ENCODE measurements at regions not wholly inside any gene's neighbourhood (a gene's known extent, or its start where the extent isn't known, plus 50 kb on each side); places are given as distances from the start of the nearest gene placed in this dataset.

DNA sequence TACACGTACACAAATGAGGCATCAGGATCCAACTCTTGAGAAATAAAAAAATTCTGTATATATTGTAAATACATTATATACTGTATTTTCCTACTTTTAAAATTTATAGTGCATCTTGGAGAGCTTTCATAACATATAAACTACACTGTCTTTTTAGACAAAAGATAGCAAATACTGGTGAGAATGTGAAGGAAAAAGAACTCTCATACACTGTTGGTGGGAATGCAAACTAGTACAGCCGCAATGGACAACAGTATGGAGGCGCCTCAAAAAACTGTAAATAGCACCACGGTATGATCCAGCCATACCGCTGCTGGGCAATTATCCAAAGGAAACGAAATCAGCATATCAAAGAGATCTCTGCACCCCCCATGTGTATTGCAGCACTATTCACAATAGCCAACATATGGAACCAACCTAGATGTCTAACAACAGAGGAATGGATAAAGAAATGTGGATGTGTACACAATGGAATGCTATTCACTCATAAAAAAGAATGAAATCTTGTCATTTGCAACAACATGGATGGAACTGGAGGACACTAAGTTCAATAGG is 292.4 kb downstream of the EFNB2 start:
- no peak overlapping the region for H3K27ac ChIP-seq (ENCODE audit: low read depth, low read length, poor library complexity, severe bottlenecking)
- no peaks in the 10 kb centered on the region for H3K79me2 ChIP-seq (ENCODE audit: insufficient read depth, low read depth, low read length)
- H3K36me3 ChIP-seq (ENCODE audit: insufficient read depth, low read length) = no peaks in the 10 kb centered on the region
- H3K4me1 ChIP-seq (ENCODE audit: insufficient read depth, low read length, poor library complexity, severe bottlenecking) = no peaks in the 10 kb centered on the region
- no peak for TF ChIP-seq EZH2phosphoT487 (IDR thresholded peaks at IDR 0.05; ENCODE audit: borderline replicate concordance, low read depth, low read length)
- TF ChIP-seq, protein P1, sequence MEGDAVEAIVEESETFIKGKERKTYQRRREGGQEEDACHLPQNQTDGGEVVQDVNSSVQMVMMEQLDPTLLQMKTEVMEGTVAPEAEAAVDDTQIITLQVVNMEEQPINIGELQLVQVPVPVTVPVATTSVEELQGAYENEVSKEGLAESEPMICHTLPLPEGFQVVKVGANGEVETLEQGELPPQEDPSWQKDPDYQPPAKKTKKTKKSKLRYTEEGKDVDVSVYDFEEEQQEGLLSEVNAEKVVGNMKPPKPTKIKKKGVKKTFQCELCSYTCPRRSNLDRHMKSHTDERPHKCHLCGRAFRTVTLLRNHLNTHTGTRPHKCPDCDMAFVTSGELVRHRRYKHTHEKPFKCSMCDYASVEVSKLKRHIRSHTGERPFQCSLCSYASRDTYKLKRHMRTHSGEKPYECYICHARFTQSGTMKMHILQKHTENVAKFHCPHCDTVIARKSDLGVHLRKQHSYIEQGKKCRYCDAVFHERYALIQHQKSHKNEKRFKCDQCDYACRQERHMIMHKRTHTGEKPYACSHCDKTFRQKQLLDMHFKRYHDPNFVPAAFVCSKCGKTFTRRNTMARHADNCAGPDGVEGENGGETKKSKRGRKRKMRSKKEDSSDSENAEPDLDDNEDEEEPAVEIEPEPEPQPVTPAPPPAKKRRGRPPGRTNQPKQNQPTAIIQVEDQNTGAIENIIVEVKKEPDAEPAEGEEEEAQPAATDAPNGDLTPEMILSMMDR (conservative IDR thresholded peaks at IDR 0.05; ENCODE audit: low read length) = no peak
- POLR2A ChIA-PET = no interaction called here
- H4K20me1 ChIP-seq (ENCODE audit: insufficient read depth, low read length) = no peaks in the 10 kb centered on the region
- intact Hi-C loops (cut with micrococcal nuclease; ENCODE audit: unreplicated experiment) = no loop called here
- CTCF ChIA-PET (ENCODE audit: unreplicated experiment) = no interaction called here
- DNase-seq (ENCODE audit: low spot score) = no peak
- BruUV-seq (replicated peaks) = no TSS peak
- H3K4me2 ChIP-seq (ENCODE audit: low read length) = no peak overlapping the region
- H2AFZ ChIP-seq (ENCODE audit: low read length) = no peak overlapping the region
- H3K4me3 ChIP-seq (ENCODE audit: low read depth, low read length, poor library complexity, severe bottlenecking) = no peak overlapping the region
- no peaks in the 10 kb centered on the region for H3K9me3 ChIP-seq (ENCODE audit: low read length)
- H3K9me2 ChIP-seq (ENCODE audit: insufficient read depth, low read length) = no peaks in the 10 kb centered on the region

DNA sequence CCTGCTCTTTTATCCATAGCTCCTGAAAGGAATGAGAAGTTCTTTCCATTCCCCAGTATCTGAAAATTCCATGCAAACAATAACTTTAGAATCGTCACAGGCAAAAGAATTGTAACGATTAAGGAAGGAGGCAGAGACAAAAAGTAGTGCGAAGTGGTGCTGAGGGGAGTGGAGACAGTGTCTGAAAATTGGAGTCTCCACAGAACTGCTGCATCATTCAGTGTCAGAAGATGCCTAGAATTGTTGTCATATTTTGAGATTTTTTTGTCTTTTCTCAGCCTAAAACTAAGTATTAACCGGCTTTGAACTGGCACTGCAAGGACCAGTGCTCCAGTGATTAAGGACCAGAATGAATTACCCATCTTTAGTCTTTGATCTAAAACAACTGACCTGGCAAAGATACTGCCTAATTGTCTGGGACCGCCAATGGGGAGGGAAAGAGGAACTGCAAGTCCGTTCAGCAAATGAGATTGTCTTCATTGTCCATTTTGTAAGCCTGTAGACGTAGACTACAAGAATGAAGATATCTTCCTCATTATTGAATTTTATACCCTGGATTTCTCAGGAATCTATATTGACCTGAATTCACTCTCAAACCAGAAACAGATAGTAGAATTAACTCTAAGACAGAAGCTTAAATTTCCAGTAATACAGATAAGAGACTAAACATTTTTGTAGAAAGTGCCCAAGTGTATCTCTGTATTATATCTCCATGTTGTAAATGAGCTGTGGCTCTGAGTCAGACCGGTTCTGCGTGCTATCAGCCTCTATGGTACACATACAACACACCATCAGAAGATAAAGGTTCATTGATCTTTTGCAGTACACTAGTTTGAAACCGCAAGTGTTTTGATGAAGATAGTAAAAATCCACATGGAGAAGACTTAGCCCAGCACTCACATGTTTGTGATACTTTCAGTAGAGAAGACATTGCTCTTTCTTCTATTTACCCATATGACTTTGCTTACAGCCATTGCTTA is 293.2 kb downstream of the EFNB2 start:
- Histone ChIP-seq H3K9me2 (ENCODE audit: insufficient read depth, low read length) (no peaks in the 10 kb centered on the region), H3K79me2 (ENCODE audit: insufficient read depth, low read depth, low read length) (no peaks in the 10 kb centered on the region), H3K4me1 (ENCODE audit: insufficient read depth, low read length, poor library complexity, severe bottlenecking) (no peaks in the 10 kb centered on the region), H4K20me1 (ENCODE audit: insufficient read depth, low read length) (no peaks in the 10 kb centered on the region), H3K4me3 (ENCODE audit: low read depth, low read length, poor library complexity, severe bottlenecking) (no peak overlapping the region), H3K27ac (ENCODE audit: low read depth, low read length, poor library complexity, severe bottlenecking) (no peak overlapping the region), H3K4me2 (ENCODE audit: low read length) (no peak overlapping the region), H3K36me3 (ENCODE audit: insufficient read depth, low read length) (no peaks in the 10 kb centered on the region), H3K9me3 (ENCODE audit: low read length) (no peaks in the 10 kb centered on the region), H2AFZ (ENCODE audit: low read length) (no peak overlapping the region)
- intact Hi-C loops (cut with micrococcal nuclease; ENCODE audit: unreplicated experiment) = no loop called here
- CTCF ChIA-PET (ENCODE audit: unreplicated experiment) = no interaction called here
- POLR2A ChIA-PET = no interaction called here
- TF ChIP-seq, protein P1 (conservative IDR thresholded peaks at IDR 0.05; ENCODE audit: low read length) = no peak
- TF ChIP-seq EZH2phosphoT487 (IDR thresholded peaks at IDR 0.05; ENCODE audit: borderline replicate concordance, low read depth, low read length) = no peak
- no TSS peak for BruUV-seq (replicated peaks)
- DNase-seq (ENCODE audit: low spot score) = no peak

GRCh38 chr13:106238690-106239089 is 296.8 kb downstream of the EFNB2 start:
- Histone ChIP-seq H3K27ac (ENCODE audit: low read depth, low read length, poor library complexity, severe bottlenecking) (no peak overlapping the region), H3K4me3 (ENCODE audit: low read depth, low read length, poor library complexity, severe bottlenecking) (no peak overlapping the region), H4K20me1 (ENCODE audit: insufficient read depth, low read length) (no peaks in the 10 kb centered on the region), H3K4me2 (ENCODE audit: low read length) (no peak overlapping the region), H3K36me3 (ENCODE audit: insufficient read depth, low read length) (no peaks in the 10 kb centered on the region), H2AFZ (ENCODE audit: low read length) (no peak overlapping the region), H3K79me2 (ENCODE audit: insufficient read depth, low read depth, low read length) (no peaks in the 10 kb centered on the region), H3K9me2 (ENCODE audit: insufficient read depth, low read length) (no peaks in the 10 kb centered on the region), H3K9me3 (ENCODE audit: low read length) (no peaks in the 10 kb centered on the region), H3K4me1 (ENCODE audit: insufficient read depth, low read length, poor library complexity, severe bottlenecking) (no peaks in the 10 kb centered on the region)
- DNase-seq (ENCODE audit: low spot score) = no peak
- ChIA-PET POLR2A (interaction anchor here (0.7 kb wide), 1 partner anchor 56 kb away, joined by 3 read pairs; no protein-coding TSS in a partner anchor), CTCF (ENCODE audit: unreplicated experiment) (no interaction called here)
- no TSS peak for BruUV-seq (replicated peaks)
- TF ChIP-seq, protein P1 (conservative IDR thresholded peaks at IDR 0.05; ENCODE audit: low read length) = no peak
- intact Hi-C loops (cut with micrococcal nuclease; ENCODE audit: unreplicated experiment) = no loop called here

All from OCI-LY7 (cell line).